Activated T-helper 2 cell treated with anti-CD3 and anti-CD28 coated beads, Interferon-gamma antibody, Interleukin-2, Interleukin-4, amounts not matched to agents 10 μg/mL and 5 μg/mL and 100 μg/mL, durations not matched to agents 14 hours and 24 hours and 36 hours (primary cell): ENCODE measurements at regions not wholly inside any gene's neighbourhood (a gene's known extent, or its start where the extent isn't known, plus 50 kb on each side); places are given as distances from the start of the nearest gene placed in this dataset.
"Not testable (repeated sequence)": the region's sequence is repeated elsewhere in the genome, so short reads cannot be mapped to it uniquely, and the experiment has no call there.

Source experiments
- DNase-seq: peaks from one replicate; pipeline ENCODE4 v3.0.0; 2021; ENCODE audit warnings: low spot score
- H3K27ac Mint-ChIP-seq: one replicate; pipeline ENCODE4 v1.8.0; 2021; ENCODE audit warnings: mixed read lengths
- H3K27me3 Mint-ChIP-seq: one replicate; pipeline ENCODE4 v1.8.0; 2021; ENCODE audit warnings: low read depth, mixed read lengths
- H3K36me3 Mint-ChIP-seq: one replicate; pipeline ENCODE4 v1.8.0; 2021; ENCODE audit warnings: low read depth, mixed read lengths
- H3K4me1 Mint-ChIP-seq: one replicate; pipeline ENCODE4 v1.8.0; 2021; ENCODE audit warnings: low read depth, mixed read lengths
- H3K4me3 Mint-ChIP-seq: one replicate; pipeline ENCODE4 v1.8.0; 2021; ENCODE audit warnings: low read depth, mild to moderate bottlenecking, moderate library complexity, mixed read lengths
- H3K9me3 Mint-ChIP-seq: one replicate; pipeline ENCODE4 v1.8.0; 2021; ENCODE audit warnings: mixed read lengths
- intact Hi-C: fragments of 100-400 bp; cut with micrococcal nuclease; formaldehyde crosslinking; loops from one replicate; pipeline ENCODE4 v1.15.1; 2023

GRCh38 chr5:68862560-68862959 is 231.3 kb upstream of the SLC30A5 start:
- intact Hi-C loops, result no loop called here
- peaks cover 26% of the 10 kb centered on the region for H3K9me3 Mint-ChIP-seq
- peaks cover 10% of the 10 kb centered on the region for H3K27me3 Mint-ChIP-seq
- no peaks in the 10 kb centered on the region for H3K4me1 Mint-ChIP-seq
- H3K4me3 Mint-ChIP-seq, result no peak overlapping the region
- no peak for DNase-seq
- H3K27ac Mint-ChIP-seq, result no peak overlapping the region
- H3K36me3 Mint-ChIP-seq, result peaks cover 3% of the 10 kb centered on the region

- intact Hi-C loops, H3K4me3 Mint-ChIP-seq, H3K36me3 Mint-ChIP-seq, DNase-seq, H3K27ac Mint-ChIP-seq, H3K4me1 Mint-ChIP-seq: not testable (repeated sequence)
- peaks cover 17% of the 10 kb centered on the region for H3K9me3 Mint-ChIP-seq
- peaks cover 20% of the 10 kb centered on the region for H3K27me3 Mint-ChIP-seq
Measured at GRCh38 chr5:68865192-68865591, 228.6 kb upstream of the SLC30A5 start.

- no peaks in the 10 kb centered on the region for H3K36me3 Mint-ChIP-seq
- H3K27me3 Mint-ChIP-seq, result peaks cover 10% of the 10 kb centered on the region
- no peaks in the 10 kb centered on the region for H3K9me3 Mint-ChIP-seq
- DNase-seq, result no peak
- H3K27ac Mint-ChIP-seq, result no peak overlapping the region
- intact Hi-C loops, result no loop called here
- H3K4me1 Mint-ChIP-seq, result peaks cover 9% of the 10 kb centered on the region
- no peak overlapping the region for H3K4me3 Mint-ChIP-seq
Measured at GRCh38 chr5:68872088-68872839, 221.6 kb upstream of the SLC30A5 start.

- Mint-ChIP-seq H3K27ac (no peak overlapping the region), H3K4me1 (peaks cover 9% of the 10 kb centered on the region), H3K27me3 (peaks cover 6% of the 10 kb centered on the region), H3K9me3 (no peaks in the 10 kb centered on the region), H3K36me3 (no peaks in the 10 kb centered on the region), H3K4me3 (no peak overlapping the region)
- intact Hi-C loops, result no loop called here
- DNase-seq, result no peak
Measured at GRCh38 chr5:68873198-68873597, 220.6 kb upstream of the SLC30A5 start.

- Mint-ChIP-seq H3K27ac (no peak overlapping the region), H3K9me3 (no peaks in the 10 kb centered on the region), H3K4me1 (peaks cover 9% of the 10 kb centered on the region), H3K27me3 (no peaks in the 10 kb centered on the region), H3K36me3 (no peaks in the 10 kb centered on the region), H3K4me3 (no peak overlapping the region)
- DNase-seq, result no peak
- intact Hi-C loops, result no loop called here
Measured at GRCh38 chr5:68875351-68875750, 218.5 kb upstream of the SLC30A5 start.

- no peak overlapping the region for H3K4me3 Mint-ChIP-seq
- peaks cover 15% of the 10 kb centered on the region for H3K9me3 Mint-ChIP-seq
- H3K27me3 Mint-ChIP-seq, result no peaks in the 10 kb centered on the region
- peaks cover 7% of the 10 kb centered on the region for H3K36me3 Mint-ChIP-seq
- no peak for DNase-seq
- intact Hi-C loops, result no loop called here
- peaks cover 44% of the 10 kb centered on the region for H3K4me1 Mint-ChIP-seq
- H3K27ac Mint-ChIP-seq, result no peak overlapping the region
Measured at GRCh38 chr5:68883436-68883835, 210.4 kb upstream of the SLC30A5 start.

- DNase-seq, result no peak
- no peak overlapping the region for H3K4me3 Mint-ChIP-seq
- peaks cover 7% of the 10 kb centered on the region for H3K36me3 Mint-ChIP-seq
- peaks cover 15% of the 10 kb centered on the region for H3K9me3 Mint-ChIP-seq
- H3K4me1 Mint-ChIP-seq, result peaks cover 44% of the 10 kb centered on the region
- intact Hi-C loops, result no loop called here
- no peaks in the 10 kb centered on the region for H3K27me3 Mint-ChIP-seq
- peak overlapping the region; percentile 38 for H3K27ac Mint-ChIP-seq
Measured at GRCh38 chr5:68884144-68884754, 209.6 kb upstream of the SLC30A5 start.

- Mint-ChIP-seq H3K9me3 (peaks cover 21% of the 10 kb centered on the region), H3K27ac (no peak overlapping the region), H3K4me1 (peaks cover 50% of the 10 kb centered on the region), H3K4me3 (no peak overlapping the region), H3K36me3 (peaks cover 13% of the 10 kb centered on the region), H3K27me3 (no peaks in the 10 kb centered on the region)
- no peak for DNase-seq
- intact Hi-C loops, result loop anchor here (5.0 kb wide), 2 partner anchors 173 to 598 kb away; no protein-coding TSS in a partner anchor
Measured at GRCh38 chr5:68884883-68885282, 208.9 kb upstream of the SLC30A5 start.

GRCh38 chr5:68886814-68887213 is 207.0 kb upstream of the SLC30A5 start:
- no peak for DNase-seq
- Mint-ChIP-seq H3K27me3 (no peaks in the 10 kb centered on the region), H3K4me3 (no peak overlapping the region), H3K4me1 (peaks cover 65% of the 10 kb centered on the region), H3K36me3 (peaks cover 14% of the 10 kb centered on the region), H3K9me3 (peaks cover 18% of the 10 kb centered on the region), H3K27ac (no peak overlapping the region)
- intact Hi-C loops, result loop anchor here (5.0 kb wide), 2 partner anchors 175 to 600 kb away; no protein-coding TSS in a partner anchor

GRCh38 chr5:68891718-68892117 is 202.1 kb upstream of the SLC30A5 start:
- Mint-ChIP-seq H3K9me3 (peaks cover 6% of the 10 kb centered on the region), H3K4me1 (peaks cover 65% of the 10 kb centered on the region), H3K27me3 (no peaks in the 10 kb centered on the region), H3K27ac (peak overlapping the region; percentile 39), H3K36me3 (peaks cover 23% of the 10 kb centered on the region), H3K4me3 (no peak overlapping the region)
- intact Hi-C loops, result loop anchor here (1.0 to 5.0 kb wide), 4 partner anchors 103 to 616 kb away; no protein-coding TSS in a partner anchor
- peak; percentile 48 for DNase-seq

- H3K4me3 Mint-ChIP-seq, result no peak overlapping the region
- peaks cover 50% of the 10 kb centered on the region for H3K4me1 Mint-ChIP-seq
- DNase-seq, result no peak
- intact Hi-C loops, result loop anchor here (5.0 kb wide), 1 partner anchor 462 kb away; no protein-coding TSS in a partner anchor
- H3K9me3 Mint-ChIP-seq, result peaks cover 2% of the 10 kb centered on the region
- no peaks in the 10 kb centered on the region for H3K27me3 Mint-ChIP-seq
- H3K27ac Mint-ChIP-seq, result no peak overlapping the region
- H3K36me3 Mint-ChIP-seq, result peaks cover 19% of the 10 kb centered on the region
Measured at GRCh38 chr5:68894673-68895072, 199.1 kb upstream of the SLC30A5 start.

- H3K27me3 Mint-ChIP-seq, result no peaks in the 10 kb centered on the region
- intact Hi-C loops, result no loop called here
- H3K9me3 Mint-ChIP-seq, result no peaks in the 10 kb centered on the region
Measured at GRCh38 chr5:68898951-68899471, 194.8 kb upstream of the SLC30A5 start.

More at GRCh38 chr5:68898951-68899471, 194.8 kb upstream of the SLC30A5 start:
- DNase-seq, result no peak
- Mint-ChIP-seq H3K4me1 (peaks cover 15% of the 10 kb centered on the region), H3K4me3 (no peak overlapping the region), H3K27ac (no peak overlapping the region), H3K36me3 (peaks cover 2% of the 10 kb centered on the region)
